H9 (cell line): ENCODE measurements at regions not wholly inside any gene's neighbourhood (a gene's known extent, or its start where the extent isn't known, plus 50 kb on each side); places are given as distances from the start of the nearest gene placed in this dataset.

Source experiments
- DNase-seq: peaks from one replicate; pipeline ENCODE4 v3.0.0-alpha.2; 2017
- H2AFZ ChIP-seq: one replicate; pipeline ENCODE4 v1.6.1; 2013; ENCODE audit warnings: mild to moderate bottlenecking, low read length, control low read depth, moderate library complexity
- H2AK5ac ChIP-seq: 2 replicates; pipeline ENCODE4 v1.6.1; 2013; ENCODE audit warnings: low read length, control low read depth, mixed read lengths; ENCODE audit not compliant: insufficient read length
- H2BK120ac ChIP-seq: one replicate; pipeline ENCODE4 v1.6.1; 2013; ENCODE audit warnings: low read depth, mild to moderate bottlenecking, low read length, control low read depth, inconsistent platforms; ENCODE audit not compliant: poor library complexity, severe bottlenecking
- H2BK12ac ChIP-seq: 2 replicates; pipeline ENCODE4 v1.6.1; 2013; ENCODE audit warnings: low read length, control low read depth, mixed read lengths, low read depth; ENCODE audit not compliant: insufficient read length
- H2BK15ac ChIP-seq: 2 replicates; pipeline ENCODE4 v1.6.1; 2013; ENCODE audit warnings: low read depth, low read length, control low read depth
- H2BK20ac ChIP-seq: one replicate; pipeline ENCODE4 v1.6.1; 2013; ENCODE audit warnings: low read depth, mild to moderate bottlenecking, low read length, control low read depth, inconsistent platforms; ENCODE audit not compliant: poor library complexity, severe bottlenecking
- H2BK5ac ChIP-seq: 2 replicates; pipeline ENCODE4 v1.6.1; 2013; ENCODE audit warnings: low read length, control low read depth, mixed read lengths; ENCODE audit not compliant: insufficient read length
- H3K14ac ChIP-seq: 2 replicates; pipeline ENCODE4 v1.6.1; 2013; ENCODE audit warnings: low read length, control low read depth; ENCODE audit not compliant: insufficient read depth
- H3K18ac ChIP-seq: 2 replicates; pipeline ENCODE4 v1.6.1; 2013; ENCODE audit warnings: low read depth, mild to moderate bottlenecking, mixed read lengths, low read length, control low read depth; ENCODE audit not compliant: insufficient read length
- H3K23ac ChIP-seq: 2 replicates; pipeline ENCODE4 v1.6.1; 2013; ENCODE audit warnings: low read length, control low read depth, mixed read lengths, low read depth; ENCODE audit not compliant: insufficient read length
- H3K23me2 ChIP-seq: 2 replicates; pipeline ENCODE4 v1.6.1; 2013; ENCODE audit warnings: low read depth, mild to moderate bottlenecking, mixed read lengths, low read length, control low read depth; ENCODE audit not compliant: insufficient read length, poor library complexity, severe bottlenecking
- H3K27ac ChIP-seq: 2 replicates; pipeline ENCODE4 v1.5.1; 2013; ENCODE audit warnings: low read length, control low read depth, mixed read lengths, low read depth; ENCODE audit not compliant: insufficient read length
- H3K27me3 ChIP-seq: 2 replicates; pipeline ENCODE4 v1.6.1; 2013; ENCODE audit warnings: low read length, control low read depth, inconsistent platforms; ENCODE audit not compliant: insufficient read depth
- H3K4ac ChIP-seq: 2 replicates; pipeline ENCODE4 v1.6.1; 2013; ENCODE audit warnings: low read depth, mild to moderate bottlenecking, control low read depth, inconsistent platforms, low read length, moderate library complexity
- H3K4me1 ChIP-seq: 2 replicates; pipeline ENCODE4 v1.6.1; 2013; ENCODE audit warnings: low read length, control low read depth, inconsistent platforms; ENCODE audit not compliant: insufficient read depth
- H3K4me2 ChIP-seq: 2 replicates; pipeline ENCODE4 v1.6.1; 2013; ENCODE audit warnings: low read length, control low read depth, mixed read lengths; ENCODE audit not compliant: insufficient read length, insufficient read depth
- H3K56ac ChIP-seq: 2 replicates; pipeline ENCODE4 v1.6.1; 2013; ENCODE audit warnings: low read depth, mild to moderate bottlenecking, mixed read lengths, low read length, control low read depth; ENCODE audit not compliant: insufficient read length
- H3K79me1 ChIP-seq: 2 replicates; pipeline ENCODE4 v1.6.1; 2013; ENCODE audit warnings: low read depth, mild to moderate bottlenecking, moderate library complexity, low read length, control low read depth, inconsistent platforms; ENCODE audit not compliant: insufficient read depth, poor library complexity, severe bottlenecking
- H3K79me2 ChIP-seq: 2 replicates; pipeline ENCODE4 v1.6.1; 2013; ENCODE audit warnings: low read length, control low read depth, inconsistent platforms; ENCODE audit not compliant: insufficient read depth
- H3K9ac ChIP-seq: 2 replicates; pipeline ENCODE4 v1.6.1; 2013; ENCODE audit warnings: low read length, control low read depth, mixed read lengths; ENCODE audit not compliant: insufficient read length; ENCODE audit errors: extremely low read depth
- H3K9me3 ChIP-seq: one replicate; pipeline ENCODE4 v1.6.1; 2013; ENCODE audit warnings: low read depth, low read length, inconsistent platforms; ENCODE audit not compliant: control insufficient read depth
- H3T11ph ChIP-seq: one replicate; pipeline ENCODE4 v1.6.1; 2013; ENCODE audit warnings: mild to moderate bottlenecking, low read length, control low read depth, inconsistent platforms
- H4K20me1 ChIP-seq: one replicate; pipeline ENCODE4 v1.6.1; 2013; ENCODE audit not compliant: control insufficient read depth, insufficient read length, insufficient read depth
- H4K5ac ChIP-seq: 2 replicates; pipeline ENCODE4 v1.6.1; 2013; ENCODE audit warnings: low read depth, mild to moderate bottlenecking, mixed read lengths, low read length, control low read depth; ENCODE audit not compliant: insufficient read length
- H4K8ac ChIP-seq: replicated peaks from 2 replicates; pipeline ENCODE4 v1.6.1; 2013; ENCODE audit warnings: low read length, control low read depth, mixed read lengths, low read depth; ENCODE audit not compliant: insufficient read length
- H4K91ac ChIP-seq: 2 replicates; pipeline ENCODE4 v1.6.1; 2013; ENCODE audit warnings: low read depth, mild to moderate bottlenecking, moderate library complexity, mixed read lengths, low read length, control low read depth; ENCODE audit not compliant: insufficient read length
- H3K27ac Mint-ChIP-seq, 3 experiments: 2 replicates in 2 of 3; 3 replicates in 1 of 3; pipeline ENCODE4 v1.8.0; 2020 to 2021; ENCODE audit warnings: mixed read lengths in 3 of 3, mild to moderate bottlenecking in 1 of 3, moderate library complexity in 1 of 3
- H3K27me3 Mint-ChIP-seq: 2 replicates; pipeline ENCODE4 v1.8.0; 2021; ENCODE audit warnings: low read depth, mild to moderate bottlenecking, moderate library complexity, mixed read lengths
- H3K36me3 Mint-ChIP-seq, 3 experiments: 2 replicates in 2 of 3; 3 replicates in 1 of 3; pipeline ENCODE4 v1.8.0; 2020 to 2021; ENCODE audit warnings: low read depth in 3 of 3, mixed read lengths in 3 of 3; ENCODE audit not compliant: insufficient read depth in 1 of 3
- H3K4me1 Mint-ChIP-seq, 2 experiments: 2 replicates each; pipeline ENCODE4 v1.8.0; 2020; ENCODE audit warnings: mixed read lengths in 2 of 2
- H3K4me3 Mint-ChIP-seq, 2 experiments: 2 replicates in 1 of 2; 3 replicates in 1 of 2; pipeline ENCODE4 v1.8.0; 2020 to 2021; ENCODE audit warnings: mild to moderate bottlenecking in 2 of 2, mixed read lengths in 2 of 2, moderate library complexity in 1 of 2
- H3K9me3 Mint-ChIP-seq, 2 experiments: 2 replicates in 1 of 2; 3 replicates in 1 of 2; pipeline ENCODE4 v1.8.0; 2020; ENCODE audit warnings: mild to moderate bottlenecking in 2 of 2, mixed read lengths in 2 of 2, moderate library complexity in 1 of 2
- CTCF ChIP-seq: fragments of 200-600 bp; sonication (generic); conservative IDR thresholded peaks from 3 replicates; pipeline ENCODE4 v1.8.0; 2021; ENCODE audit warnings: antibody characterized with exemption, mild to moderate bottlenecking

DNA sequence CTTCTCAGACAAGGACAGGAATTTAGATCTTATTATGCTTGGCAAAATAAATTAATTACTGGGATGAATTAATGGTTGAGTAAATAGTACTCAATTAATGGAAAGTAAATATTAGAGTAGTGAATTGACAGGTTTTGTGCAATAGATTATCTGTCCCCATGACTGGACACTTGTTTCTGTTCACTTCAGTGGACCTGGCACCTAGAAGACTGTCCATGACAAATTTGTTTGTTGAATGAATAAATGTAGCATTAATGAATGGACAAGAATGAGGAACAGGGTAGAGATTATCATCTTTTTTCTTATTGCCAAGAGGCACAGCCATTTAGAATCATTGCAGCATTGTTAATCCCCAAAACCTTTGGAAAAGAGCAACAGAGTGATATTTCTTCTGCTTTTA lies 570.0 kb upstream of the CRIM1 start:
- Histone ChIP-seq H3K79me2 (no peaks in the 10 kb centered on the region), H2AFZ (no peak overlapping the region), H3K18ac (no peak overlapping the region), H2BK15ac (no peak overlapping the region), H4K20me1 (no peaks in the 10 kb centered on the region), H3K23ac (no peak overlapping the region), H2AK5ac (no peak overlapping the region), H2BK5ac (no peak overlapping the region), H3K23me2 (no peaks in the 10 kb centered on the region), H3K9ac (no peak overlapping the region), H3K27me3 (no peaks in the 10 kb centered on the region), H3K4me2 (no peak overlapping the region), H3K4ac (no peak overlapping the region), H3K56ac (no peak overlapping the region), H4K91ac (no peak overlapping the region), H2BK20ac (no peak overlapping the region), H4K8ac (no peak overlapping the region), H3K14ac (no peak overlapping the region), H3K27ac (no peak overlapping the region), H3K79me1 (no peaks in the 10 kb centered on the region), H3K4me1 (no peaks in the 10 kb centered on the region), H3K9me3 (peaks cover 10% of the 10 kb centered on the region), H3T11ph (no peak overlapping the region), H2BK12ac (no peak overlapping the region), H4K5ac (no peak overlapping the region), H2BK120ac (no peak overlapping the region)
- no peak overlapping the region for H3K4me3 Mint-ChIP-seq
- no peak overlapping the region for H3K27ac Mint-ChIP-seq
- TF ChIP-seq CTCF, result no peak
- H3K27me3 Mint-ChIP-seq, result no peaks in the 10 kb centered on the region; the same call in 1 of the 2 replicates
- H3K4me1 Mint-ChIP-seq, result peaks cover 0 to 2% of the 10 kb centered on the region in 2 experiments; a peak in 1 of 4 replicates
- H3K9me3 Mint-ChIP-seq, result peaks cover 32 to 39% of the 10 kb centered on the region in 2 experiments
- no peak for DNase-seq
- peaks cover 19 to 49% (median 34%) of the 10 kb centered on the region in 3 experiments for H3K36me3 Mint-ChIP-seq
